WTC11 (cell line): ENCODE measurements at regions not wholly inside any gene's neighbourhood (a gene's known extent, or its start where the extent isn't known, plus 50 kb on each side); places are given as distances from the start of the nearest gene placed in this dataset.

Source experiments
- ATAC-seq: fragments of 200-7000 bp; cut with Tn5 transposase; 2 replicates; pipeline ENCODE4 v1.10.0; 2021; ENCODE audit warnings: mild to moderate bottlenecking, moderate library complexity
- CTCF ChIA-PET: fragments of 300-600 bp; sonication (Branson Sonifier 250); formaldehyde crosslinking; loops from one replicate; lab custom pipeline; 2021; ENCODE audit warnings: antibody characterized with exemption; lab: Charles Lee
- POLR2A ChIA-PET: fragments of 350-600 bp; sonication (Branson Sonifier 250); formaldehyde crosslinking; loops from one replicate; lab custom pipeline; 2021; ENCODE audit warnings: antibody characterized with exemption; lab: Charles Lee
- DNase-seq: peaks from one replicate; pipeline ENCODE4 v3.0.0; 2021; ENCODE audit warnings: low spot score
- H3K27ac Mint-ChIP-seq: 2 replicates; pipeline ENCODE4 v1.8.0; 2021; ENCODE audit warnings: mixed read lengths
- H3K27me3 Mint-ChIP-seq: 2 replicates; pipeline ENCODE4 v1.8.0; 2021; ENCODE audit warnings: low read depth, mild to moderate bottlenecking, moderate library complexity, mixed read lengths
- H3K36me3 Mint-ChIP-seq: 2 replicates; pipeline ENCODE4 v1.8.0; 2021; ENCODE audit warnings: mixed read lengths
- H3K4me1 Mint-ChIP-seq: 2 replicates; pipeline ENCODE4 v1.8.0; 2022; ENCODE audit warnings: mixed read lengths
- H3K4me3 Mint-ChIP-seq: 2 replicates; pipeline ENCODE4 v1.8.0; 2021; ENCODE audit warnings: mild to moderate bottlenecking, moderate library complexity, mixed read lengths
- H3K9me3 Mint-ChIP-seq: 2 replicates; pipeline ENCODE4 v1.8.0; 2021; ENCODE audit warnings: mixed read lengths
- AR ChIP-seq: fragments of 250-450 bp; sonication (Bioruptor Pico); IDR thresholded peaks from 2 replicates; pipeline ENCODE4 v1.9.0; 2021; ENCODE audit warnings: mild to moderate bottlenecking
- ATF2 ChIP-seq: sonication (generic); formaldehyde crosslinking; IDR thresholded peaks from 2 replicates; pipeline ENCODE4 v1.8.1; 2022; ENCODE audit warnings: low read depth, missing genetic modification reagents, borderline replicate concordance
- CBFB ChIP-seq: sonication (generic); formaldehyde crosslinking; IDR thresholded peaks from 2 replicates; pipeline ENCODE4 v1.8.1; 2022; ENCODE audit warnings: mild to moderate bottlenecking, low read depth, missing genetic modification reagents
- CTCF ChIP-seq: fragments of 200-600 bp; IDR thresholded peaks from 2 replicates; pipeline ENCODE4 v1.8.0; 2022; ENCODE audit warnings: antibody characterized with exemption
- FOXP1 ChIP-seq: sonication (generic); formaldehyde crosslinking; IDR thresholded peaks from 2 replicates; pipeline ENCODE4 v1.8.0; 2022; ENCODE audit warnings: missing genetic modification reagents, mild to moderate bottlenecking, moderate library complexity, borderline replicate concordance
- GRHL2 ChIP-seq: fragments of 250-450 bp; sonication (Bioruptor Pico); IDR thresholded peaks from 2 replicates; pipeline ENCODE4 v1.8.0; 2022; ENCODE audit warnings: mild to moderate bottlenecking, moderate library complexity; ENCODE audit not compliant: insufficient replicate concordance, severe bottlenecking
- NFATC4 ChIP-seq: fragments of 250-450 bp; sonication (Bioruptor Pico); IDR thresholded peaks from 2 replicates; pipeline ENCODE4 v1.9.0; 2021; ENCODE audit warnings: mild to moderate bottlenecking
- OVOL2 ChIP-seq: fragments of 250-450 bp; sonication (Bioruptor Pico); IDR thresholded peaks from 2 replicates; pipeline ENCODE4 v1.9.0; 2021; ENCODE audit warnings: mild to moderate bottlenecking, borderline replicate concordance
- PRDM15 ChIP-seq: sonication (generic); formaldehyde crosslinking; IDR thresholded peaks from 2 replicates; pipeline ENCODE4 v1.8.0; 2022; ENCODE audit warnings: missing genetic modification reagents
- SMAD3 ChIP-seq: sonication (generic); formaldehyde crosslinking; IDR thresholded peaks from 2 replicates; pipeline ENCODE4 v1.8.0; 2022; ENCODE audit warnings: missing genetic modification reagents, mild to moderate bottlenecking, borderline replicate concordance
- TP53 ChIP-seq: sonication (generic); formaldehyde crosslinking; IDR thresholded peaks from 2 replicates; pipeline ENCODE4 v1.8.1; 2023; ENCODE audit warnings: mild to moderate bottlenecking, missing genetic modification reagents
- ZBTB21 ChIP-seq: sonication (generic); formaldehyde crosslinking; IDR thresholded peaks from 2 replicates; pipeline ENCODE4 v1.8.1; 2023; ENCODE audit warnings: mild to moderate bottlenecking, missing genetic modification reagents, borderline replicate concordance
- ZMAT4 ChIP-seq: fragments of 250-450 bp; sonication (Bioruptor Pico); IDR thresholded peaks from 2 replicates; pipeline ENCODE4 v1.9.0; 2021; ENCODE audit warnings: mild to moderate bottlenecking
- ZNF232 ChIP-seq: sonication (generic); formaldehyde crosslinking; IDR thresholded peaks from 2 replicates; pipeline ENCODE4 v1.8.0; 2022; ENCODE audit warnings: mild to moderate bottlenecking, missing genetic modification reagents
- ZNF317 ChIP-seq: sonication (generic); formaldehyde crosslinking; IDR thresholded peaks from 2 replicates; pipeline ENCODE4 v1.8.1; 2023; ENCODE audit warnings: low read depth, mild to moderate bottlenecking, moderate library complexity, missing genetic modification reagents, borderline replicate concordance
- ZNF416 ChIP-seq: fragments of 250-450 bp; sonication (Bioruptor Pico); IDR thresholded peaks from 2 replicates; pipeline ENCODE4 v1.9.0; 2021; ENCODE audit warnings: mild to moderate bottlenecking, inconsistent platforms
- ZNF423 ChIP-seq: fragments of 250-450 bp; sonication (Bioruptor Pico); IDR thresholded peaks from 2 replicates; pipeline ENCODE4 v2.1.2; 2022; ENCODE audit warnings: mild to moderate bottlenecking, moderate library complexity
- ZNF425 ChIP-seq: fragments of 250-450 bp; sonication (Bioruptor Pico); conservative IDR thresholded peaks from 2 replicates; pipeline ENCODE4 v1.9.0; 2021; ENCODE audit warnings: mild to moderate bottlenecking

- TF ChIP-seq AR (CRISPR knock-in tag): no peak
- no peak for TF ChIP-seq CTCF
- TF ChIP-seq, all 79 proteins: peak for 0
These were observed 512.8 kb upstream of the SLC8A1 start (continued) for GRCh38 chr2:40964509-40965250.

- ChIA-PET POLR2A (no interaction called here), CTCF (no interaction called here)
- Mint-ChIP-seq H3K27me3 (no peaks in the 10 kb centered on the region), H3K4me3 (no peak overlapping the region), H3K36me3 (no peaks in the 10 kb centered on the region), H3K4me1 (no peaks in the 10 kb centered on the region), H3K27ac (no peak overlapping the region), H3K9me3 (peaks cover 14% of the 10 kb centered on the region)
- ATAC-seq (no peak), DNase-seq (no peak)
- TF ChIP-seq ZNF416 (CRISPR knock-in tag) (no peak), NFATC4 (CRISPR knock-in tag) (no peak), AR (CRISPR knock-in tag) (no peak), ZNF317 (CRISPR knock-in tag) (no peak), TP53 (CRISPR knock-in tag) (no peak), ZNF423 (no peak), SMAD3 (no peak), GRHL2 (no peak), FOXP1 (no peak), CBFB (CRISPR knock-in tag) (no peak), ZNF425 (CRISPR knock-in tag) (no peak), PRDM15 (CRISPR knock-in tag) (no peak), ZNF232 (CRISPR knock-in tag) (no peak), ZMAT4 (no peak), ATF2 (CRISPR knock-in tag) (no peak), OVOL2 (CRISPR knock-in tag) (no peak), ZBTB21 (CRISPR knock-in tag) (no peak)
These were observed 515.6 kb upstream of the SLC8A1 start for GRCh38 chr2:40967451-40967850.
